ENCODE measurements at regions not wholly inside any gene's neighbourhood (a gene's known extent, or its start where the extent isn't known, plus 50 kb on each side); places are given as distances from the start of the nearest gene placed in this dataset.

DNA sequence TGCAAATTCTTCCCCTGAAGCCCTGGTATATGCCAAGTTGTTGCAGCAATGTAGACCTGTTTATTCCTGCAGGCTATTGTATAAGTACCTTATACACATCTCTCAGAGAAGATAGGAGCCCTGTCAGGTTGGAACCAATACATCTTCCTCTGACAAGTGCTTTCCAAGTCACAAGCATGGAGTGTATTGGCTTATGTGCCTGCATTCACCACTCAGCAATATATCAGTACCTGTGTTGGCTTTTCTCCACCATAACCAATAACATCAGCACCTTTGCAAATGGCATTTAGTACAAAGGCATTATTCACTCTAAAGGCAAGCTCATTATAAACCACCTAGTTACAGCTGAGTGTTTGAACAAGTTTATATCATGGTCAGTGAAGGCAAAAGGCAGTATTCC is 611.7 kb upstream of the CNTN5 start:
- Histone ChIP-seq H3K9me3 (ENCODE audit: control insufficient read depth, insufficient read depth, low read length) (peaks cover 2% of the 10 kb centered on the region), H2BK15ac (ENCODE audit: low read depth, low read length) (no peak overlapping the region), H3K27me3 (ENCODE audit: control insufficient read depth, insufficient read depth, low read length) (no peaks in the 10 kb centered on the region), H3K18ac (ENCODE audit: low read depth, low read length) (no peak overlapping the region), H3K4ac (ENCODE audit: low read depth, low read length) (no peak overlapping the region), H3K9me1 (ENCODE audit: insufficient read depth, low read length) (no peaks in the 10 kb centered on the region), H3K36me3 (ENCODE audit: control insufficient read depth, insufficient read depth, low read length) (no peaks in the 10 kb centered on the region), H4K91ac (ENCODE audit: insufficient read depth, low read depth, low read length) (no peak overlapping the region), H3K56ac (ENCODE audit: extremely low read depth, insufficient read depth, low read length) (no peak overlapping the region), H3K4me2 (ENCODE audit: low read depth, low read length) (no peak overlapping the region), H4K8ac (ENCODE audit: low read depth in 2 of 2, low read length in 2 of 2) (no peak overlapping the region), H2AK5ac (ENCODE audit: low read depth, low read length) (no peak overlapping the region), H3K14ac (replicated peaks; ENCODE audit: low read depth, low read length) (no peak overlapping the region), H2AK9ac (replicated peaks; ENCODE audit: low read depth, low read length, poor library complexity) (no peak overlapping the region), H3K4me1 (ENCODE audit: control insufficient read depth, insufficient read depth, low read length) (no peaks in the 10 kb centered on the region), H4K20me1 (ENCODE audit: insufficient read depth, low read length) (no peaks in the 10 kb centered on the region), H4K5ac (ENCODE audit: low read depth, low read length) (no peak overlapping the region), H3K4me3 (ENCODE audit: insufficient read depth, low read depth, low read length) (no peak overlapping the region), H3K23ac (ENCODE audit: low read depth, low read length) (no peak overlapping the region), H2BK20ac (ENCODE audit: low read depth, low read length) (no peak overlapping the region), H2BK5ac (ENCODE audit: low read depth, low read length, poor library complexity, severe bottlenecking) (no peak overlapping the region), H2BK120ac (ENCODE audit: low read depth, low read length) (no peak overlapping the region), H3K79me1 (ENCODE audit: low read depth in 1 of 2, low read length in 2 of 2) (no peaks in the 10 kb centered on the region), H3K27ac (ENCODE audit: insufficient read depth, low read length) (no peak overlapping the region), H2AFZ (replicated peaks; ENCODE audit: low read length, poor library complexity) (no peak overlapping the region), H3K9ac (ENCODE audit: low read depth, low read length) (no peak overlapping the region)
- DNase-seq (no peak), ATAC-seq (ENCODE audit: low read depth) (no peak)
- dilution Hi-C loops (cut with HindIII; ENCODE audit: low sequenced_read_pairs, unreplicated experiment) (no loop called here), intact Hi-C loops (cut with micrococcal nuclease) (no loop called here), in situ Hi-C loops (cut with MboI; ENCODE audit: low sequenced_read_pairs) (no loop called here)
- ChIA-PET CTCF (no interaction called here), POLR2A (ENCODE audit: unreplicated experiment) (no interaction called here)
- TF ChIP-seq POLR2A (IDR thresholded peaks at IDR 0.05; ENCODE audit: low read depth, low read length), result no peak
- TF ChIP-seq CEBPB (IDR thresholded peaks at IDR 0.05; ENCODE audit: low read depth, low read length), result no peak
- no TSS peak for BruUV-seq (replicated peaks)

Measured in IMR-90 (cell line).